Adrenal gland (tissue), 5 donors: ENCODE measurements at regions not wholly inside any gene's neighbourhood (a gene's known extent, or its start where the extent isn't known, plus 50 kb on each side); places are given as distances from the start of the nearest gene placed in this dataset.

Source experiments
- CTCF ChIP-seq, 6 experiments: fragments of 450-650 bp in 4 of 6; fragments of 200-600 bp in 2 of 6; sonication (generic) in 1 of 6; IDR thresholded peaks; 1 replicate in 5 of 6; 2 replicates in 1 of 6; pipeline versions ENCODE4 v1.5.1 to v1.8.0; 2016 to 2021; ENCODE audit warnings: antibody characterized with exemption in 6 of 6, mild to moderate bottlenecking in 2 of 6, moderate library complexity in 1 of 6
- POLR2A ChIP-seq, 2 donors: fragments of 450-650 bp; IDR thresholded peaks; one replicate each; pipeline ENCODE4 v1.6.1; 2017; ENCODE audit warnings: antibody characterized with exemption in 2 of 2, mild to moderate bottlenecking in 2 of 2, moderate library complexity in 1 of 2
- donor health status: DM: no; HTN: no; CAD: no.

GRCh38 chr1:8162168-8162567 lies 136.1 kb upstream of the ERRFI1 start:
- TF ChIP-seq POLR2A (IDR thresholded peaks at IDR 0.05) (no peak), CTCF (IDR thresholded peaks at IDR 0.05) (no peak)
